ENCODE measurements at regions not wholly inside any gene's neighbourhood (a gene's known extent, or its start where the extent isn't known, plus 50 kb on each side); places are given as distances from the start of the nearest gene placed in this dataset.
"Not testable (repeated sequence)": the region's sequence is repeated elsewhere in the genome, so short reads cannot be mapped to it uniquely, and the experiment has no call there.

DNA sequence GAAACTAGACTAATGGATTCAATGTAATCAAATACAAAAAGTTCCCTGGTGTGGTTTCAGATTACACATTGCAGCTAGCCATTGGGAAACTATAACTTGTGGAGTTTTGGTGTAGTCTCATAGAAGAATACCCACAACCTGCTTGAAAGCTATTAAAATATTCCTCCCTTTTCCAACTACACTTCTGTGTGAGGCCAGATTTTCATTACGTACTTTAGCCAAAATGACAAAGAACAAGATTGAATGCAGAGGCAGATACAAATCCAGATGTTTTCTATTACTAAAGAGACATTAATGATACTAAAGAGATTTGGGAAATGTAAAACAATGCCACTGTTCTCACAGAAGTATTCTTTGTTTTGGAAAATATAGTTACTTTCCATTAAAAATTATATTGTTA, 128.7 kb upstream of the SLC35G4 start:
- ChIA-PET CTCF (interaction anchor here (1.2 kb wide), 1 partner anchor 38 kb away, joined by 3 read pairs; no protein-coding TSS in a partner anchor), POLR2A (no interaction called here)
- no peak for DNase-seq (ENCODE audit: low read depth, low spot score)
- no peak overlapping the region for H3K4me3 ChIP-seq (ENCODE audit: low read depth, low read length)
- TF ChIP-seq, protein P1, sequence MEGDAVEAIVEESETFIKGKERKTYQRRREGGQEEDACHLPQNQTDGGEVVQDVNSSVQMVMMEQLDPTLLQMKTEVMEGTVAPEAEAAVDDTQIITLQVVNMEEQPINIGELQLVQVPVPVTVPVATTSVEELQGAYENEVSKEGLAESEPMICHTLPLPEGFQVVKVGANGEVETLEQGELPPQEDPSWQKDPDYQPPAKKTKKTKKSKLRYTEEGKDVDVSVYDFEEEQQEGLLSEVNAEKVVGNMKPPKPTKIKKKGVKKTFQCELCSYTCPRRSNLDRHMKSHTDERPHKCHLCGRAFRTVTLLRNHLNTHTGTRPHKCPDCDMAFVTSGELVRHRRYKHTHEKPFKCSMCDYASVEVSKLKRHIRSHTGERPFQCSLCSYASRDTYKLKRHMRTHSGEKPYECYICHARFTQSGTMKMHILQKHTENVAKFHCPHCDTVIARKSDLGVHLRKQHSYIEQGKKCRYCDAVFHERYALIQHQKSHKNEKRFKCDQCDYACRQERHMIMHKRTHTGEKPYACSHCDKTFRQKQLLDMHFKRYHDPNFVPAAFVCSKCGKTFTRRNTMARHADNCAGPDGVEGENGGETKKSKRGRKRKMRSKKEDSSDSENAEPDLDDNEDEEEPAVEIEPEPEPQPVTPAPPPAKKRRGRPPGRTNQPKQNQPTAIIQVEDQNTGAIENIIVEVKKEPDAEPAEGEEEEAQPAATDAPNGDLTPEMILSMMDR (IDR thresholded peaks at IDR 0.05; ENCODE audit: insufficient read depth, low read length, missing control alignments), result no peak

DNA sequence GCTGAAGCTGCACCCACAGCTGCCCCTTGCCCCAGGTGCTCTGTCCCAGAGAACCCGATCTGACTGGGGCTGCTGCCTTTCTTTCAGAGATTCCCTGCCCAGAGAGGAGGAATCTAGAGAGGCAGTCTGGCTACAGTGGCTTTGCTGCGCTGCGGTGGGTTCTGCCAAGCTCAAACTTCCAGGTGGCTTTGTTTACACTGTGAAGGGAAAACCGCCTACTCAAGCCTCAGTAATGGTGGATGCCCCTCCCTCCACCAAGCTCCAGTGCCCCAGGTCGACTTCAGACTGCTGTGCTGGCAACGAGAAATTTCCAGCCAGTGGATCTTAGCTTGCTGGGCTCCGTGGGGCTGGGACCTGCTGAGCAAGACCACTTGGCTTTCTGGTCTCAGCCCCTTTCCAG, 130.4 kb upstream of the SLC35G4 start:
- DNase-seq (ENCODE audit: low read depth, low spot score); CTCF ChIA-PET; POLR2A ChIA-PET; H3K4me3 ChIP-seq (ENCODE audit: low read depth, low read length): not testable (repeated sequence)

DNA sequence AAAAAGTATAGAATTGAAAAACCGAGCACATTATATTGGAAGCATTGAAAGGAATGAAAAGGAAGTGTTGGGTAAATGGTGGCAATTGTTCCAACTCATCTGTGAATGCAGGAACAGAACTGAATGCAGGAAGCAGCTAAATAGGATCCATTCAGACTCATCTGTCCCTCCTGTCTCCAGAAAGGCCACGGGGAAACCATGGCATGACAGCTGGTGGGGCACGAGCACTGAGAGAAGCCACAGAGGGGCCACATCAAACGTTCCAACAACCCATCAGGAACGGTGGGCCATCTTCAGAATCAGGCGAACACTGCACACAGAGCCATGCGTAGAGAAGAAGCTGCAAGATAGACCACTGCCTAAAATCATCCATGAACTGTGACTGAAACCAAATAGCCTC, 138.5 kb upstream of the SLC35G4 start:
- POLR2A ChIA-PET, result no interaction called here
- CTCF ChIA-PET, result interaction anchor here (1.3 kb wide), 1 partner anchor 11 kb away, joined by 4 read pairs; no protein-coding TSS in a partner anchor
- DNase-seq (ENCODE audit: low read depth, low spot score), result no peak
- no peak overlapping the region for H3K4me3 ChIP-seq (ENCODE audit: low read depth, low read length)
- TF ChIP-seq, protein P1 (IDR thresholded peaks at IDR 0.05; ENCODE audit: insufficient read depth, low read length, missing control alignments), result no peak

DNA sequence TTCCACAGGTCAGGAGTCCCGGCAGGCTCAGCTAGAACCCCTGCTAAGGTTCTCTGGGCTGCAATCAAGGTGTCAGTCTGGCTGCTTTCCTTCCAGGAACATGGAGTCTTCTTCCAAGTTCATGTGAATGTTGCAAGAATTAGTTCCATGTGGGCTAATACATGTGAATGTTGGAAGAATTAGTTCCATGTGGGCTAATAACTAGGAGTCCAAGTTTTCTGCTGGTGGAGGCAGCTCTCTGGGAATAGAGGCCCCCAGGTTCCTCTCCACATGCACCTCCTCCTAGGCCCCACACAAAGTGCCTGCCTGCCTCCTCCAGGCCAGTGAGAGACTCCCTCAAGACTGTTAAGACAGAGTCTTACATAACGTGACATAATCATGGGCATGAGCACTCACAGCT, 140.8 kb upstream of the SLC35G4 start:
- ChIA-PET CTCF (interaction anchor here (1.0 kb wide), 1 partner anchor 14 kb away, joined by 3 read pairs; no protein-coding TSS in a partner anchor), POLR2A (no interaction called here)
- no peak for DNase-seq (ENCODE audit: low read depth, low spot score)
- no peak overlapping the region for H3K4me3 ChIP-seq (ENCODE audit: low read depth, low read length)
- TF ChIP-seq, protein P1 (IDR thresholded peaks at IDR 0.05; ENCODE audit: insufficient read depth, low read length, missing control alignments), result no peak

DNA sequence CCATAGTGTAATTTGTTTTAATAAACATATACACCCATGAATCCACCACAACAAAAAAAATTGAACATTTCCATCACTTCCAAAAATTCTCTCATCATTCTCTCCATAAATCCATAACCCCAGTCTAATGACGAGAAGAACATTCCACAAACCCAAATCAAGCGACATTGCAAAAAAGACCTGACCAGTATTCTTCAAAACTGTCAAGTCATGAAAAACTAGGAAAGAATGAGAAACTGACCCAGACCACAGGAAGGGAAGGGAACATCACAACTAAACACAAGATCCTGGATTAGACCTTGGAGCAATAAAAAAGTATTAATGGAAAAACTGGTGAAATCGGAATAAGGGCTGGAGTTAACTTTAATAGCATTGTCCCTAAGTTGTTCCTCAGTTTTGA, 141.3 kb upstream of the SLC35G4 start:
- ChIA-PET CTCF (interaction anchor here (1.0 kb wide), 1 partner anchor 14 kb away, joined by 3 read pairs; no protein-coding TSS in a partner anchor), POLR2A (no interaction called here)
- TF ChIP-seq, protein P1 (IDR thresholded peaks at IDR 0.05; ENCODE audit: insufficient read depth, low read length, missing control alignments), result no peak

DNA sequence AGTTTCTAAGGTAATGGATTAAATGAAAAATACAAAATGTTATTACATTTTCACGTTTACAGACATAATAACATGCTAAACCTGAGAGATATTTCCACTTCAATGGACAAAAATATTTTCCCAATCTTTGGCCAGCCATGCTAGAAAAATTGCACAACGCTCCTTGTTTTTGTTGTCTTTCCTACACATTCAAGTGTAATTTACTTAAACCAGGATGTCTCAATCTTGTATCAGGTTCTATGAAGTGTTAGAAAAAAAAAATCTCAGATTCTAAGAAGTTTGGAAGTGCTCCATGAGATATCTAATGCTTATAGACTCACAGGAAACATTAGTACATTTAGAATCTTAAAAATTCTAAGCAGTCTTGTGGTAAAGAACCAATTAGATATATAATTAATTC, 141.8 kb upstream of the SLC35G4 start:
- TF ChIP-seq, protein P1 (IDR thresholded peaks at IDR 0.05; ENCODE audit: insufficient read depth, low read length, missing control alignments), result no peak
- no peak overlapping the region for H3K4me3 ChIP-seq (ENCODE audit: low read depth, low read length)
- CTCF ChIA-PET, result no interaction called here
- no peak for DNase-seq (ENCODE audit: low read depth, low spot score)
- POLR2A ChIA-PET, result no interaction called here

More for the DNA sequence above, 141.3 kb upstream of the SLC35G4 start:
- no peak overlapping the region for H3K4me3 ChIP-seq (ENCODE audit: low read depth, low read length)
- no peak for DNase-seq (ENCODE audit: low read depth, low spot score)

DNA sequence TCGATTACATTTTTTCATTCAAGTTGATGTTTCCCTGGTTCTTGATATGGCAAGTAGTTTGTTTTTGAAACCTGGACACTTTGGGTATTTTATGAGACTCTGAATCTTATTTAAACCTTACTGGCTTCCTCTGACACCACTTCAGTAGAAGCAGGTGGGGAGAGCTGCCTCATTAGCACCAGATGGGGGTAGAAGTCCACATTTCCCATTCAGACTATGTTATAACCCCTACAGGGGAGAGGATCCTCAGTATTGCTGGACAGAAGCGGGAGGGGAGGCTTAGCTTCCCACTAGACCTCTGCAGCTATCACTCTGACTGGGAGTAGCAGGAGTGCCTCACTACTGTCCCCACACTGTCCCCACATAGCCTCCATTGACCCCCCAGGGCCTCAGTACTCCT, 145.3 kb upstream of the SLC35G4 start:
- TF ChIP-seq, protein P1 (IDR thresholded peaks at IDR 0.05; ENCODE audit: insufficient read depth, low read length, missing control alignments), result no peak
- ChIA-PET POLR2A (no interaction called here), CTCF (interaction anchor here (0.9 kb wide), 1 partner anchor 89 kb away, joined by 5 read pairs; no protein-coding TSS in a partner anchor)

More for the DNA sequence above, 145.3 kb upstream of the SLC35G4 start:
- DNase-seq (ENCODE audit: low read depth, low spot score), result no peak
- H3K4me3 ChIP-seq (ENCODE audit: low read depth, low read length), result no peak overlapping the region
